A204.1 (cell line): ENCODE measurements at regions not wholly inside any gene's neighbourhood (a gene's known extent, or its start where the extent isn't known, plus 50 kb on each side); places are given as distances from the start of the nearest gene placed in this dataset.

ENCODE experiments used
- FAIRE-seq: peaks from 2 replicates; lab custom pipeline; 2012; peaks lifted over from hg19 to GRCh38; lab: Jason Lieb, UNC

GRCh38 chr21:16642353-16642752 is 870.5 kb upstream of the CXADR start:
- no peak for FAIRE-seq

GRCh38 chr21:16644685-16645084 is 868.2 kb upstream of the CXADR start:
- FAIRE-seq, result no peak

- no peak for FAIRE-seq
Measured at GRCh38 chr21:16650714-16651366, 862.0 kb upstream of the CXADR start.

GRCh38 chr21:16651956-16652355 is 860.9 kb upstream of the CXADR start:
- no peak for FAIRE-seq

- FAIRE-seq, result no peak
Measured at GRCh38 chr21:16663436-16663835, 849.4 kb upstream of the CXADR start.

- no peak for FAIRE-seq
Measured at GRCh38 chr21:16667395-16667794, 845.4 kb upstream of the CXADR start.

GRCh38 chr21:16674949-16675348 is 837.9 kb upstream of the CXADR start:
- no peak for FAIRE-seq

GRCh38 chr21:16676391-16676790 is 836.5 kb upstream of the CXADR start:
- no peak for FAIRE-seq

- no peak for FAIRE-seq
Measured at GRCh38 chr21:16678429-16679160, 834.2 kb upstream of the CXADR start.

GRCh38 chr21:16695074-16695473 is 817.8 kb upstream of the CXADR start:
- FAIRE-seq, result no peak

GRCh38 chr21:16707274-16707673 is 805.6 kb upstream of the CXADR start:
- FAIRE-seq, result no peak

GRCh38 chr21:16708101-16708835 is 804.6 kb upstream of the CXADR start:
- no peak for FAIRE-seq

GRCh38 chr21:16709866-16710550 is 802.8 kb upstream of the CXADR start:
- no peak for FAIRE-seq

- FAIRE-seq, result no peak
Measured at GRCh38 chr21:16711757-16712156, 801.1 kb upstream of the CXADR start.

GRCh38 chr21:16713331-16714117 is 799.3 kb upstream of the CXADR start:
- no peak for FAIRE-seq

GRCh38 chr21:16740511-16740910 is 772.3 kb upstream of the CXADR start:
- FAIRE-seq, result no peak

- FAIRE-seq, result no peak
Measured at GRCh38 chr21:16741141-16741665, 771.6 kb upstream of the CXADR start.

- FAIRE-seq, result no peak
Measured at GRCh38 chr21:16742131-16742641, 770.7 kb upstream of the CXADR start.

GRCh38 chr21:16742741-16743140 is 770.1 kb upstream of the CXADR start:
- FAIRE-seq, result no peak

GRCh38 chr21:16743317-16743716 is 769.5 kb upstream of the CXADR start:
- FAIRE-seq, result no peak

GRCh38 chr21:16750926-16751325 is 761.9 kb upstream of the CXADR start:
- no peak for FAIRE-seq
